H1 (cell line): ENCODE measurements at regions not wholly inside any gene's neighbourhood (a gene's known extent, or its start where the extent isn't known, plus 50 kb on each side); places are given as distances from the start of the nearest gene placed in this dataset.

Source experiments
- CTCF ChIA-PET: fragments of 300-600 bp; sonication (Branson Sonifier 250); formaldehyde crosslinking; loops from one replicate; lab custom pipeline; 2021; ENCODE audit not compliant: partially characterized antibody; lab: Charles Lee
- POLR2A ChIA-PET: fragments of 300-600 bp; sonication (Branson Sonifier 250); formaldehyde crosslinking; loops from one replicate; lab custom pipeline; 2021; ENCODE audit warnings: inconsistent platforms; ENCODE audit not compliant: partially characterized antibody; lab: Charles Lee
- DNase-seq, 2 experiments: peaks; one replicate each; pipeline versions ENCODE4 v3.0.0 to v3.0.0-alpha.2; 2010 to 2022; ENCODE audit warnings: low spot score in 2 of 2, low read depth in 1 of 2, mixed read lengths in 1 of 2
- FAIRE-seq: peaks from 2 replicates; lab custom pipeline; 2011; peaks lifted over from hg19 to GRCh38; lab: Jason Lieb, UNC
- H2AFZ ChIP-seq: 2 replicates; pipeline ENCODE4 v1.8.1; 2012; ENCODE audit warnings: low read length, inconsistent platforms
- H2AK5ac ChIP-seq: 2 replicates; pipeline ENCODE4 v1.6.1; 2013; ENCODE audit warnings: low read depth, low read length
- H2BK120ac ChIP-seq: replicated peaks from 2 replicates; pipeline ENCODE3; 2013; ENCODE audit warnings: low read depth, low read length, inconsistent platforms
- H2BK12ac ChIP-seq: 2 replicates; pipeline ENCODE4 v1.6.1; 2013; ENCODE audit warnings: low read depth, low read length
- H2BK15ac ChIP-seq: 2 replicates; pipeline ENCODE4 v1.6.1; 2013; ENCODE audit warnings: low read length
- H2BK20ac ChIP-seq: 2 replicates; pipeline ENCODE4 v1.6.1; 2013; ENCODE audit warnings: low read length
- H2BK5ac ChIP-seq: 2 replicates; pipeline ENCODE4 v1.6.1; 2013; ENCODE audit warnings: low read depth, low read length
- H3K14ac ChIP-seq: 2 replicates; pipeline ENCODE4 v1.6.1; 2013; ENCODE audit warnings: inconsistent platforms; ENCODE audit not compliant: insufficient read length
- H3K18ac ChIP-seq: 2 replicates; pipeline ENCODE4 v1.6.1; 2013; ENCODE audit warnings: low read length; ENCODE audit errors: extremely low read depth
- H3K23ac ChIP-seq: 2 replicates; pipeline ENCODE4 v1.6.1; 2013; ENCODE audit warnings: inconsistent platforms; ENCODE audit not compliant: insufficient read length
- H3K23me2 ChIP-seq: 2 replicates; pipeline ENCODE4 v1.6.1; 2013; ENCODE audit warnings: low read depth, low read length
- H3K27ac ChIP-seq: 2 replicates; pipeline ENCODE4 v1.6.1; 2011; ENCODE audit warnings: low read depth, low read length, inconsistent platforms
- H3K27me3 ChIP-seq, 4 experiments: replicated peaks in 1 of 4; 1 replicate in 1 of 4; 2 replicates in 3 of 4; pipeline versions ENCODE4 v1.6.1 to v1.8.1; 2011 to 2013; ENCODE audit warnings: low read length in 3 of 4, mild to moderate bottlenecking in 3 of 4, inconsistent platforms in 2 of 4, mixed read lengths in 2 of 4, moderate library complexity in 1 of 4; ENCODE audit not compliant: control insufficient read depth in 3 of 4, insufficient read depth in 3 of 4; ENCODE audit errors: extremely low read depth in 1 of 4
- H3K36me3 ChIP-seq, 4 experiments: 2 replicates each; pipeline versions ENCODE4 v1.6.1 to v1.8.1; 2011 to 2013; ENCODE audit warnings: mild to moderate bottlenecking in 4 of 4, low read length in 3 of 4, moderate library complexity in 2 of 4, control low read depth in 1 of 4, inconsistent platforms in 1 of 4; ENCODE audit not compliant: insufficient read depth in 4 of 4, control insufficient read depth in 2 of 4
- H3K4ac ChIP-seq: replicated peaks from 2 replicates; pipeline ENCODE3; 2013; ENCODE audit warnings: low read length, low read depth, mixed read lengths, inconsistent platforms; ENCODE audit not compliant: insufficient read length
- H3K4me1 ChIP-seq, 4 experiments: replicated peaks in 1 of 4; 1 replicate in 1 of 4; 2 replicates in 3 of 4; pipeline versions ENCODE4 v1.6.1 to v1.8.1; 2011 to 2013; ENCODE audit warnings: low read length in 3 of 4, inconsistent platforms in 2 of 4, mixed read lengths in 1 of 4; ENCODE audit not compliant: insufficient read depth in 4 of 4, control insufficient read depth in 3 of 4
- H3K4me2 ChIP-seq, 2 experiments: 2 replicates each; pipeline versions ENCODE4 v1.6.1 to v1.8.1; 2011 to 2013; ENCODE audit warnings: low read depth in 2 of 2, low read length in 2 of 2, control low read depth in 1 of 2, inconsistent platforms in 1 of 2, mild to moderate bottlenecking in 1 of 2; ENCODE audit not compliant: insufficient read depth in 1 of 2
- H3K4me3 ChIP-seq, 4 experiments: fragments of 200-600, 300-600 bp in 1 of 4; sonication (generic), shearing (Covaris generic), sonication (Bioruptor Twin) in 1 of 4; 2 replicates each; pipeline versions ENCODE4 v1.5.1 to v1.8.1; 2011 to 2016; ENCODE audit warnings: low read length in 4 of 4, low read depth in 3 of 4, control low read depth in 2 of 4, inconsistent platforms in 2 of 4, mild to moderate bottlenecking in 2 of 4, mixed read lengths in 1 of 4, moderate library complexity in 1 of 4; ENCODE audit not compliant: insufficient read depth in 2 of 4; ENCODE audit errors: extremely low read depth in 1 of 4
- H3K56ac ChIP-seq: replicated peaks from 2 replicates; pipeline ENCODE3; 2013; ENCODE audit warnings: low read depth, mild to moderate bottlenecking, mixed read lengths, low read length, inconsistent platforms; ENCODE audit not compliant: insufficient read length
- H3K79me1 ChIP-seq: 2 replicates; pipeline ENCODE4 v1.6.1; 2013; ENCODE audit warnings: low read depth, low read length, control low read depth
- H3K79me2 ChIP-seq, 2 experiments: 2 replicates each; pipeline versions ENCODE4 v1.6.1 to v1.8.1; 2012 to 2013; ENCODE audit warnings: low read length in 2 of 2, mild to moderate bottlenecking in 2 of 2, inconsistent platforms in 1 of 2; ENCODE audit not compliant: insufficient read depth in 2 of 2, control insufficient read depth in 1 of 2
- H3K9ac ChIP-seq, 4 experiments: replicated peaks in 1 of 4; 1 replicate in 1 of 4; 2 replicates in 3 of 4; pipeline versions ENCODE4 v1.6.1 to v1.8.1; 2011 to 2013; ENCODE audit warnings: low read depth in 3 of 4, low read length in 3 of 4, control low read depth in 2 of 4, mild to moderate bottlenecking in 2 of 4, moderate library complexity in 2 of 4, inconsistent platforms in 1 of 4; ENCODE audit errors: extremely low read depth in 1 of 4
- H3K9me3 ChIP-seq, 2 experiments: 2 replicates each; pipeline versions ENCODE4 v1.6.1 to v1.8.1; 2012 to 2013; ENCODE audit warnings: mild to moderate bottlenecking in 2 of 2, moderate library complexity in 2 of 2, control low read depth in 1 of 2, inconsistent platforms in 1 of 2, low read depth in 1 of 2, low read length in 1 of 2, mixed read lengths in 1 of 2; ENCODE audit not compliant: insufficient read depth in 2 of 2
- H4K20me1 ChIP-seq, 2 experiments: replicated peaks in 1 of 2; 2 replicates each; pipeline versions ENCODE3 to v1.8.1; 2011 to 2013; ENCODE audit warnings: inconsistent platforms in 2 of 2, low read length in 2 of 2, mild to moderate bottlenecking in 1 of 2; ENCODE audit not compliant: insufficient read depth in 2 of 2, control insufficient read depth in 1 of 2
- H4K5ac ChIP-seq: 2 replicates; pipeline ENCODE4 v1.6.1; 2013; ENCODE audit warnings: low read length, low read depth, mixed read lengths, inconsistent platforms; ENCODE audit not compliant: insufficient read length
- H4K8ac ChIP-seq: 2 replicates; pipeline ENCODE4 v1.8.0; 2013; ENCODE audit warnings: mild to moderate bottlenecking, moderate library complexity, low read length, inconsistent platforms; ENCODE audit not compliant: insufficient read depth; ENCODE audit errors: extremely low read depth
- H4K91ac ChIP-seq: replicated peaks from 2 replicates; pipeline ENCODE3; 2013; ENCODE audit warnings: low read length, mixed read lengths, inconsistent platforms; ENCODE audit not compliant: insufficient read length
- CTCF ChIP-seq, 3 experiments: IDR thresholded peaks; 1 replicate in 2 of 3; 2 replicates in 1 of 3; pipeline versions ENCODE4 v1.5.1 to v1.6.1; 2011; ENCODE audit warnings: low read length in 3 of 3, mild to moderate bottlenecking in 3 of 3, inconsistent platforms in 2 of 3, low read depth in 1 of 3, moderate library complexity in 1 of 3; ENCODE audit not compliant: insufficient read depth in 1 of 3; ENCODE audit errors: control extremely low read depth in 1 of 3
- POU5F1 ChIP-seq: IDR thresholded peaks from 2 replicates; pipeline ENCODE4 v1.6.1; 2011; ENCODE audit warnings: low read depth, mild to moderate bottlenecking, low read length, moderate library complexity
- TEAD4 ChIP-seq: IDR thresholded peaks from 2 replicates; pipeline ENCODE4 v1.6.1; 2012; ENCODE audit warnings: low read depth, low read length, inconsistent platforms, mixed read lengths
- WGBS, 2 experiments: shearing (Covaris generic) in 1 of 2; methylation state at CpG; one replicate each; pipeline versions ENCODE4 v1.1.6 to v1.1.7; 2013 to 2015; ENCODE audit warnings: low lambda C conversion rate in 2 of 2, mixed read lengths in 2 of 2, inconsistent platforms in 1 of 2, low coverage in 1 of 2, missing lambda C conversion rate in 1 of 2; ENCODE audit not compliant: insufficient replicate concordance in 2 of 2, insufficient coverage in 1 of 2, insufficient read length in 1 of 2; ENCODE audit errors: extremely low coverage in 1 of 2, missing lambda C conversion rate in 1 of 2; 5-methylcytosine and 5-hydroxymethylcytosine counted together
- TF ChIP-seq, protein P1 (sequence below): IDR thresholded peaks from 2 replicates; pipeline ENCODE4 v1.6.1; 2012; ENCODE audit warnings: inconsistent platforms

DNA sequence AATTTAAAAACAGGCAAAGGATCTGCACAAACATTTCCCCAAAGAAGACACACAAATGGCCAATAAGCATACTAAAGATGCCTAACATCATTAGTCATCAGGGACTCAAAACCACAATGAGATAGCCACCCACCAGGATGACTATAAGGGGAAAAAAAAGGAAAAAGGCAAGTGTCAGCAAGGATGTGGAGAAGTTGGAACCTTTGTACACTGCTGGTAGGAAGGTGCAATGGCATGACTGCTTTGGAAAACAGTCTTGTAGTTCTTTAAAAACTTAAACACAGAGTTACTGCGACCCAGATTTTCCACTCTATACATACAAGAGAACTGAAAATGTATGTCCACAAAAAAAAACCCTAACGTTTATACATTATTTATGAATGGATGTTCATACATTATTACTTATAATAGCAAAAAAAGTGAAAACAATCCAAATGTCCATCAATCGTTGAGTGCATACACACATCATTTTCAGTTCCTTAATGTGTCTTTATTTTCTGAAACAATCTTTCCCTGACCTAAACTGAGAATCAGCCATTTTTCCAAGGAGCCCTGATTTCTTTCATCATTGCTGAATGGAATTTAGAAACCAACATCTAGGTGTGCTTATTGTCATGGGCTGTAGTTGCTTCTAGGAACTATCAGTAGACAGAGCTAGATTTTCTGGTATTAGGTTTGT is 64.7 kb upstream of the TLK1 start:
- Histone ChIP-seq H2AK5ac (no peak overlapping the region), H3K9ac (no peak overlapping the region), H3K4ac (no peak overlapping the region), H3K79me2 (no peaks in the 10 kb centered on the region), H3K27ac (no peak overlapping the region), H3K4me1 (no peaks in the 10 kb centered on the region), H3K9me3 (no peaks in the 10 kb centered on the region), H4K8ac (no peak overlapping the region), H2BK5ac (no peak overlapping the region), H3K27me3 (no peaks in the 10 kb centered on the region), H3K23ac (no peak overlapping the region), H4K20me1 (no peaks in the 10 kb centered on the region), H4K91ac (no peak overlapping the region), H3K79me1 (no peaks in the 10 kb centered on the region), H2BK120ac (no peak overlapping the region), H3K14ac (no peak overlapping the region), H3K4me3 (no peak overlapping the region), H3K36me3 (no peaks in the 10 kb centered on the region), H4K5ac (no peak overlapping the region), H3K18ac (no peak overlapping the region), H3K23me2 (no peaks in the 10 kb centered on the region), H2BK12ac (no peak overlapping the region), H2AFZ (no peak overlapping the region), H3K4me2 (no peak overlapping the region), H2BK15ac (no peak overlapping the region), H3K56ac (no peak overlapping the region), H2BK20ac (no peak overlapping the region; the same call in 1 of the 2 replicates)
- ChIA-PET POLR2A (no interaction called here), CTCF (interaction anchor here (1.4 to 1.5 kb wide), 2 partner anchors 29 to 191 kb away, joined by 3 to 5 read pairs; no protein-coding TSS in a partner anchor)
- DNase-seq (no peak), FAIRE-seq (no peak)
- no peak for TF ChIP-seq POU5F1
- TF ChIP-seq TEAD4, result no peak
- TF ChIP-seq, protein P1, sequence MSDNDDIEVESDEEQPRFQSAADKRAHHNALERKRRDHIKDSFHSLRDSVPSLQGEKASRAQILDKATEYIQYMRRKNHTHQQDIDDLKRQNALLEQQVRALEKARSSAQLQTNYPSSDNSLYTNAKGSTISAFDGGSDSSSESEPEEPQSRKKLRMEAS, result no peak
- TF ChIP-seq CTCF (IDR thresholded peaks at IDR 0.05; ENCODE audit: control extremely low read depth in 1 of 3, insufficient read depth in 1 of 3, low read depth in 1 of 3, low read length in 3 of 3), result peak in 1 of 3 experiments; percentile 3; a peak in 1 of 4 replicates
- 93% methylated on average over 3 of the region's 3 CpGs; no CpG with 5 or more reads in 1 of the 2 experiments for WGBS, 2 experiments
